ENCODE measurements at regions not wholly inside any gene's neighbourhood (a gene's known extent, or its start where the extent isn't known, plus 50 kb on each side); places are given as distances from the start of the nearest gene placed in this dataset.

DNA sequence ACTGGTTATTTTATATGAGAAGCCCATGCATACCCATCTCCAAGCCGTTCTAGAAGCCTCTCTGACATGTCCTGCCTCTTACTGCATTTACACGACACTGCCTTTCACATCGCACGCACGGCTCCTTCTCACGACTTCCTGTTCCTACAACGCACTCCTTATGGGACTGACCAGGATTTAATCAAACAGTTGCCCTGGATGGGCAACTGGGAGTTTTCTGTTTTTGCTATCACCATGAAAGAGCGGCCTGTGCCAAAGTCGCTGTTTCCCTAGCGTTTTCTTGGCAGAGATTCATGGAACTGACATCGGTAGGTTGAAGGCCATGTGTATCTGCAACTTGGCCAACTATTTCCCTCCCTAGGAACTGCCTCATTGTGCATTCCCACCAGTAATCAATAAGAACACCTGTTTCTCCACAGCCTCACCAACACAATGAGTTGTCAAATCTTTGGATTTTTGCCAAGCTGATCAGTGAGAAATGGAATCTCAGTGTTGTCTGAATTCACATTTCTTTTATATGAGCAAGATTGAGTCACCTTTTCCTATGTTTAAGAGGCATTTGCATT is 97.2 kb upstream of the OTOS start:
- TF ChIP-seq, protein P1, sequence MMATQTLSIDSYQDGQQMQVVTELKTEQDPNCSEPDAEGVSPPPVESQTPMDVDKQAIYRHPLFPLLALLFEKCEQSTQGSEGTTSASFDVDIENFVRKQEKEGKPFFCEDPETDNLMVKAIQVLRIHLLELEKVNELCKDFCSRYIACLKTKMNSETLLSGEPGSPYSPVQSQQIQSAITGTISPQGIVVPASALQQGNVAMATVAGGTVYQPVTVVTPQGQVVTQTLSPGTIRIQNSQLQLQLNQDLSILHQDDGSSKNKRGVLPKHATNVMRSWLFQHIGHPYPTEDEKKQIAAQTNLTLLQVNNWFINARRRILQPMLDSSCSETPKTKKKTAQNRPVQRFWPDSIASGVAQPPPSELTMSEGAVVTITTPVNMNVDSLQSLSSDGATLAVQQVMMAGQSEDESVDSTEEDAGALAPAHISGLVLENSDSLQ (IDR thresholded peaks at IDR 0.05) = no peak
- TF ChIP-seq FOXA1 (IDR thresholded peaks at IDR 0.05) (no peak), BHLHE40 (IDR thresholded peaks at IDR 0.05; ENCODE audit: borderline replicate concordance) (no peak), SP1 (IDR thresholded peaks at IDR 0.05) (no peak), LEF1 (IDR thresholded peaks at IDR 0.05; ENCODE audit: borderline replicate concordance) (no peak), ZNF384 (IDR thresholded peaks at IDR 0.05) (no peak), FOXM1 (IDR thresholded peaks at IDR 0.05; ENCODE audit: borderline replicate concordance) (no peak), TARDBP (IDR thresholded peaks at IDR 0.05) (no peak), NFRKB (IDR thresholded peaks at IDR 0.05) (no peak), SUZ12 (IDR thresholded peaks at IDR 0.05) (no peak)
